ENCODE measurements at regions not wholly inside any gene's neighbourhood (a gene's known extent, or its start where the extent isn't known, plus 50 kb on each side); places are given as distances from the start of the nearest gene placed in this dataset.

DNA sequence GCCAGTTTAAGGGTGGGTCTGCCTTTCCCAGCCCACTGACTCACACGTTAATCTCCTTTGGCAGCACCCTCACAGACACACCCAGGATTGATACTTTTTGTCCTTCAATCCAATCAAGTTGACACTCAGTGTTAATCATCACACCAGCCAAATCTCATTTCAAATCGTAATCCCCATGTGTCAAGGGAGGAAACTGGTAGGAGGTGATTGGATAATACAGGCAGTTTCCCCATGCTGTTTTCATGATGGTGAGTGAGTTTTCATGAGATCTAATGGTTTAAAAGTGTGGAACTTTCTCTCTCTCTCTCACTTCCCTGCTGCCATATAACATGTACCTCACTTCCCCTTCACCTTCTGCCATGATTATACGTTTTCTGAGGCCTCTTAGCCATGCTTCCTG is 647.2 kb upstream of the FRG1 start:
- Histone ChIP-seq H3K27me3 (no peaks in the 10 kb centered on the region), H3K36me3 (no peaks in the 10 kb centered on the region), H3K27ac (no peak overlapping the region), H3K4me1 (no peaks in the 10 kb centered on the region), H3K4me3 (no peak overlapping the region), H3K9me3 (no peaks in the 10 kb centered on the region)
- 34 to 59% methylated on average over 2 to 3 of the region's 3 CpGs for WGBS, 2 donors (ENCODE audit: low coverage in 1 of 2)
- ATAC-seq: no peak
- TF ChIP-seq POLR2A (IDR thresholded peaks at IDR 0.05) (no peak), EP300 (IDR thresholded peaks at IDR 0.05) (no peak), POLR2AphosphoS5 (IDR thresholded peaks at IDR 0.05) (no peak)
- TF ChIP-seq, protein P1, sequence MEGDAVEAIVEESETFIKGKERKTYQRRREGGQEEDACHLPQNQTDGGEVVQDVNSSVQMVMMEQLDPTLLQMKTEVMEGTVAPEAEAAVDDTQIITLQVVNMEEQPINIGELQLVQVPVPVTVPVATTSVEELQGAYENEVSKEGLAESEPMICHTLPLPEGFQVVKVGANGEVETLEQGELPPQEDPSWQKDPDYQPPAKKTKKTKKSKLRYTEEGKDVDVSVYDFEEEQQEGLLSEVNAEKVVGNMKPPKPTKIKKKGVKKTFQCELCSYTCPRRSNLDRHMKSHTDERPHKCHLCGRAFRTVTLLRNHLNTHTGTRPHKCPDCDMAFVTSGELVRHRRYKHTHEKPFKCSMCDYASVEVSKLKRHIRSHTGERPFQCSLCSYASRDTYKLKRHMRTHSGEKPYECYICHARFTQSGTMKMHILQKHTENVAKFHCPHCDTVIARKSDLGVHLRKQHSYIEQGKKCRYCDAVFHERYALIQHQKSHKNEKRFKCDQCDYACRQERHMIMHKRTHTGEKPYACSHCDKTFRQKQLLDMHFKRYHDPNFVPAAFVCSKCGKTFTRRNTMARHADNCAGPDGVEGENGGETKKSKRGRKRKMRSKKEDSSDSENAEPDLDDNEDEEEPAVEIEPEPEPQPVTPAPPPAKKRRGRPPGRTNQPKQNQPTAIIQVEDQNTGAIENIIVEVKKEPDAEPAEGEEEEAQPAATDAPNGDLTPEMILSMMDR (IDR thresholded peaks at IDR 0.05): no peak

DNA sequence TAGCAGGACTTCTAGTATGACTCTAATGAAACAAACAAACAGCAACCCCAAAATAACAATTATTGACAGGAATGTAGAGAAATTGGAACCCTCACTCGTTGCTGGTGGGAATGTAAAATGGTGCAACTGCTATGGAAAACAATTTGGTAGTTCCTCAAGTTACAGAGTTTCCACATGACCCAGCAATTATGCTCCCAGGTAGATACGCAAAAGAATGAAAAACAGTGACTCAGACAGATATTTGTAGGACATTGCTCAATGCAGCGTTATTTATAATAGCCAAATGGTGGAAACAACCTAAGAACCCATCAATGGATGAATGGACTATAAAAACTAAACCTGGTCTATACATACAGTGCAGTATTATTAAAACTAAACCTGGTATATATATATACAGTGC is 646.1 kb upstream of the FRG1 start:
- TF ChIP-seq POLR2AphosphoS5 (IDR thresholded peaks at IDR 0.05): no peak
- TF ChIP-seq EP300 (IDR thresholded peaks at IDR 0.05): no peak
- no peak for TF ChIP-seq POLR2A (IDR thresholded peaks at IDR 0.05)
- TF ChIP-seq, protein P1 (IDR thresholded peaks at IDR 0.05): no peak
- 67 to 89% methylated on average over 3 of the region's 3 CpGs for WGBS, 2 donors (ENCODE audit: low coverage in 1 of 2)

DNA sequence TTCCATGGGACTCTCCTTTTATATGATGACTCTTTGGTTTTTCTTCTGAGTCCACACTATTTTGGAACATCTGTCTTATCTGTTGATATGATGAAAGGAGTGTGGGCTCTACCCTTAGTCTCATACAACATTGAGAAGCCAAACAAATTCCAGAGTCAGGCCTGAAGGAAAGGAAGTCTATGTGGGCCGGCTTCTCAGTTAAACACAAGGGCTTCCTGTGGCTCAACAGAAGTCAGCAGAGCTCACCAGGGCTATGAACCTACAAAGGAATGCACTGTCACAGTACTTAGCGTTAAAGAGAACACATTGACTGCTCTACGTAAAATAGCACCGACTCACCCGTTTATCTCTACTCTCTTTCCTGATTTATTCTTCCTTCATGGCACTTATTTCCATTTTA is 641.0 kb upstream of the FRG1 start:
- Histone ChIP-seq H3K9me3 (no peaks in the 10 kb centered on the region), H3K36me3 (no peaks in the 10 kb centered on the region), H3K4me1 (peaks cover 0 to 10% (median 0%) of the 10 kb centered on the region in 3 donors), H3K4me3 (no peak overlapping the region), H3K27ac (no peak overlapping the region), H3K27me3 (no peaks in the 10 kb centered on the region)
- no peak for ATAC-seq
- TF ChIP-seq, protein P1 (IDR thresholded peaks at IDR 0.05): no peak
- TF ChIP-seq POLR2A (IDR thresholded peaks at IDR 0.05): no peak
- 65 to 75% methylated on average over 4 to 5 of the region's 5 CpGs for WGBS, 2 donors (ENCODE audit: low coverage in 1 of 2)

More for the DNA sequence above, 646.1 kb upstream of the FRG1 start:
- ATAC-seq: no peak
- no peaks in the 10 kb centered on the region for H3K36me3 ChIP-seq
- H3K9me3 ChIP-seq: no peaks in the 10 kb centered on the region
- no peak overlapping the region for H3K4me3 ChIP-seq
- H3K27me3 ChIP-seq: no peaks in the 10 kb centered on the region
- H3K4me1 ChIP-seq: no peaks in the 10 kb centered on the region
- H3K27ac ChIP-seq: no peak overlapping the region

DNA sequence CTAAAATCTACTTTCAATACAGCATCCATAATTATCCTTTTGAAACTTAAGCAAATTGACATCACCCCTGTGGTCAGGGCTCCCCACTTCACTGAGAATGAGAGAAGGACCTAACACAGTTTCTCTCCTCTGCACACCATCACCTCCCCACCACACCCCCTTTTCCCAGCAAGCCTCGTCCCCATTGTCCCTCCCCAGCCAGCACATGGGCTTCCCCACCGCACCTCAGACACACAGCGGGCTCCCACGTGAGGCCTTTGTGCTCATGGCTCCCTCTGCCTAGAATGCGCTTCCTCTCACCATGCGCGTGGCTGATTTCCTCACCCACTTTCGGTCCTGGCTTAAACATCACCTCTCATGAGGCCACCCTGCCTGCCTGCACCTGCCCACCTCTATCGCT is 639.0 kb upstream of the FRG1 start:
- WGBS, 2 donors (ENCODE audit: low coverage in 1 of 2): 85 to 100% methylated on average over 2 to 9 of the region's 9 CpGs
- Histone ChIP-seq H3K27ac (no peak overlapping the region), H3K27me3 (no peaks in the 10 kb centered on the region), H3K4me1 (peaks cover 0 to 24% (median 5%) of the 10 kb centered on the region in 3 donors), H3K4me3 (no peak overlapping the region), H3K9me3 (no peaks in the 10 kb centered on the region), H3K36me3 (no peaks in the 10 kb centered on the region)
- no peak for TF ChIP-seq POLR2A (IDR thresholded peaks at IDR 0.05)
- no peak for TF ChIP-seq EP300 (IDR thresholded peaks at IDR 0.05)
- TF ChIP-seq, protein P1 (IDR thresholded peaks at IDR 0.05): no peak
- no peak for TF ChIP-seq POLR2AphosphoS5 (IDR thresholded peaks at IDR 0.05)
- no peak for ATAC-seq

DNA sequence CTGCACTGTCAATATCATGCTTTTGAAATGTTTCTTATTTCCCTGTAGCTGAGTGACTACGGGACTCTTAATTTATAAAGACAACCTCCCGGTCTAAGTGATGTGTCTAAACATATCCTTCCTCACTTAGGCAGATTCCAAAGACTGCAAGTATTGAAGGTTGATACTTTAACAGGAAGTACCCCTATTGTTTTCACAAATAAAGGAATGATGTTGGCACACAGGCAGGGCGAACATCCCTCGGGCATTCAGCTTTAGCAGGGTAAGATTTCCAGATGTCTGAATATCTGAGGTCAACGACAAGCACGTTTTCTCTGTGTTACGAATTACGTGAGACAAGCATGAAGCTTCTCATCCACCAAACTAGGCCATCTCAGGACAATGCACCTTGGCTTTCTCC is 638.0 kb upstream of the FRG1 start:
- ATAC-seq: no peak
- no peaks in the 10 kb centered on the region for H3K9me3 ChIP-seq
- peaks cover 0 to 24% (median 5%) of the 10 kb centered on the region in 3 donors for H3K4me1 ChIP-seq
- TF ChIP-seq POLR2AphosphoS5 (IDR thresholded peaks at IDR 0.05) (no peak), POLR2A (IDR thresholded peaks at IDR 0.05) (no peak), EP300 (IDR thresholded peaks at IDR 0.05) (no peak)
- TF ChIP-seq, protein P1 (IDR thresholded peaks at IDR 0.05): no peak
- 78 to 79% methylated on average over 7 to 8 of the region's 8 CpGs for WGBS, 2 donors (ENCODE audit: low coverage in 1 of 2)
- no peaks in the 10 kb centered on the region for H3K27me3 ChIP-seq
- no peaks in the 10 kb centered on the region for H3K36me3 ChIP-seq
- H3K4me3 ChIP-seq: no peak overlapping the region
- no peak overlapping the region for H3K27ac ChIP-seq

Measured in gastroesophageal sphincter (tissue), 4 donors.